Neural cell (in vitro differentiated cells): ENCODE measurements at regions not wholly inside any gene's neighbourhood (a gene's known extent, or its start where the extent isn't known, plus 50 kb on each side); places are given as distances from the start of the nearest gene placed in this dataset.

Experiments
- H2AFZ ChIP-seq: fragments of 200-600, 300-800 bp; sonication (generic), shearing (Covaris generic); 2 replicates; pipeline ENCODE4 v1.6.0; 2014; ENCODE audit warnings: low read depth, mild to moderate bottlenecking, antibody characterized with exemption, low read length, moderate library complexity
- H3F3A ChIP-seq: fragments of 200-600 bp; shearing (Covaris generic); 2 replicates; pipeline ENCODE4 v1.6.1; 2016; ENCODE audit warnings: mild to moderate bottlenecking, moderate library complexity, mixed read lengths, antibody characterized with exemption, low read length; ENCODE audit not compliant: insufficient read depth, poor library complexity, severe bottlenecking
- H3K27ac ChIP-seq: fragments of 200-600, 300-800 bp; sonication (generic), shearing (Covaris generic); 2 replicates; pipeline ENCODE4 v1.5.1; 2014; ENCODE audit warnings: mild to moderate bottlenecking, low read length, moderate library complexity
- H3K27me3 ChIP-seq: fragments of 300-800, 200-600 bp; sonication (generic), shearing (Covaris generic); 2 replicates; pipeline ENCODE4 v1.6.0; 2014; ENCODE audit warnings: mild to moderate bottlenecking, low read depth, low read length, moderate library complexity; ENCODE audit not compliant: insufficient read depth
- H3K36me3 ChIP-seq: fragments of 300-800, 200-600 bp; sonication (generic), shearing (Covaris generic); 2 replicates; pipeline ENCODE4 v1.5.1; 2014; ENCODE audit warnings: mild to moderate bottlenecking, antibody characterized with exemption, low read length, moderate library complexity; ENCODE audit not compliant: insufficient read depth
- H3K4me2 ChIP-seq: fragments of 300-800, 200-600 bp; sonication (generic), shearing (Covaris generic); 2 replicates; pipeline ENCODE4 v1.6.0; 2014; ENCODE audit warnings: mild to moderate bottlenecking, low read length
- H3K4me3 ChIP-seq: fragments of 300-800, 200-600 bp; sonication (generic), shearing (Covaris generic); 2 replicates; pipeline ENCODE4 v1.5.1; 2014; ENCODE audit warnings: mild to moderate bottlenecking, low read length, moderate library complexity
- H3K79me2 ChIP-seq: fragments of 200-600 bp; shearing (Covaris generic); replicated peaks from 2 replicates; pipeline ENCODE4 v1.6.0; 2014; ENCODE audit warnings: mild to moderate bottlenecking, low read length, moderate library complexity; ENCODE audit not compliant: insufficient read depth
- H3K9ac ChIP-seq: fragments of 300-800, 200-600 bp; sonication (generic), shearing (Covaris generic); 2 replicates; pipeline ENCODE4 v1.6.1; 2016; ENCODE audit warnings: mild to moderate bottlenecking, low read length, mixed read lengths
- H3K9me2 ChIP-seq: fragments of 200-600 bp; shearing (Covaris generic); 2 replicates; pipeline ENCODE4 v1.6.1; 2016; ENCODE audit warnings: mild to moderate bottlenecking, low read length, mixed read lengths; ENCODE audit not compliant: insufficient read depth
- H3K9me3 ChIP-seq: fragments of 200-600, 300-800 bp; sonication (generic), shearing (Covaris generic); 2 replicates; pipeline ENCODE4 v1.6.1; 2016; ENCODE audit warnings: mild to moderate bottlenecking, mixed run types, low read length, moderate library complexity, mixed read lengths
- H4K20me1 ChIP-seq: fragments of 200-600 bp; shearing (Covaris generic); 2 replicates; pipeline ENCODE4 v1.6.1; 2016; ENCODE audit warnings: mild to moderate bottlenecking, mixed run types; ENCODE audit not compliant: insufficient read depth
- EP300 ChIP-seq: fragments of 450-650 bp; conservative IDR thresholded peaks from 2 replicates; pipeline ENCODE4 v1.6.1; 2014; ENCODE audit warnings: antibody characterized with exemption, mild to moderate bottlenecking, moderate library complexity; ENCODE audit not compliant: poor library complexity, severe bottlenecking
- EZH2 ChIP-seq: fragments of 200-600, 300-800 bp; shearing (Covaris generic), sonication (generic); IDR thresholded peaks from 2 replicates; pipeline ENCODE4 v1.6.1; 2014; ENCODE audit warnings: antibody characterized with exemption, low read length, borderline replicate concordance, mild to moderate bottlenecking; ENCODE audit not compliant: insufficient read depth, poor library complexity, severe bottlenecking
- MXI1 ChIP-seq: fragments of 450-650 bp; conservative IDR thresholded peaks from 2 replicates; pipeline ENCODE4 v1.6.1; 2014; ENCODE audit warnings: antibody characterized with exemption, mild to moderate bottlenecking; ENCODE audit not compliant: poor library complexity, severe bottlenecking
- POLR2AphosphoS5 ChIP-seq: IDR thresholded peaks from 2 replicates; pipeline ENCODE4 v1.6.1; 2012
- RAD21 ChIP-seq: fragments of 450-650 bp; conservative IDR thresholded peaks from 2 replicates; pipeline ENCODE4 v1.6.1; 2014; ENCODE audit warnings: antibody characterized with exemption, mild to moderate bottlenecking, moderate library complexity
- SMC3 ChIP-seq: fragments of 450-650 bp; conservative IDR thresholded peaks from 2 replicates; pipeline ENCODE4 v1.6.1; 2014; ENCODE audit warnings: antibody characterized with exemption, mild to moderate bottlenecking, moderate library complexity; ENCODE audit not compliant: poor library complexity
- TAF1 ChIP-seq: IDR thresholded peaks from 2 replicates; pipeline ENCODE4 v1.6.1; 2012; ENCODE audit warnings: low read depth
- TF ChIP-seq, protein P1 (sequence below): fragments of 450-650 bp; IDR thresholded peaks from 2 replicates; pipeline ENCODE4 v1.5.1; 2014; ENCODE audit warnings: antibody characterized with exemption, mild to moderate bottlenecking, moderate library complexity; ENCODE audit not compliant: poor library complexity, severe bottlenecking
- TF ChIP-seq, protein P2 (sequence below): IDR thresholded peaks from 2 replicates; pipeline ENCODE4 v1.6.1; 2012; ENCODE audit warnings: borderline replicate concordance

DNA sequence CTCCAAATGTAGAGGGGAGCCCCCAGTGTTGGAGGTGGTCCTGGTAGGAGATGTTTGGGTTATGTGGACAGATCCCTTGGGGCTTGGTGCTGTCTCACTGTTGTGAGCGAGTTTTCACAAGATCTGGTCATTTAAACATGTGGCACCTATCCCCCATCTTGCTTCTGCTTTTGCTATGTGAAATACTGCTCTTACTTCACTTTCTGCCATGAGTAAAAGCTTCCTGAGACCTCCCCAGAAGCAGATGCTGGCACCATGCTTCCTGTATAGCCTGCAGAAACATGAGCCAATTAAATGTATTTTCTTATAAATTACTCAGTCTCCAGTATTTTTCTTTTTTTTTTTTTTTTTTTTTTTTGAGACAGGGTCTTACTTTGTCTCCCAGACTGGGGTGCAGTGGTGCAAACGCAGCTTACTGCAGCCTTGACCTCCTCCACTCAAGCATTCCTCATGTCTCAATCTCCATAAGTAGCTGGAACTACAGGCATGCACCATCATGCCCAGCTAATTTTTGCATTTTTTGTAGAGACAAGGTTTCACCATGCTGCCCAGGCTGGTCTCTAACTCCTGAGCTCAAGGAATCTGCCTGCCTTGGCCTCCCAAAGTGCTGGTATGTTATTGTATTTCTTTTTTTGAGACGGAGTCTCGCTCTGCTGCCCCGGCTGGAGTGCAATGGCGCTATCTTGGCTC is 177.1 kb downstream of the ALDH8A1 start:
- H4K20me1 ChIP-seq = no peaks in the 10 kb centered on the region
- H3K9me2 ChIP-seq = no peaks in the 10 kb centered on the region
- H3K27me3 ChIP-seq = no peaks in the 10 kb centered on the region
- no peaks in the 10 kb centered on the region for H3F3A ChIP-seq
- no peak overlapping the region for H3K27ac ChIP-seq
- no peaks in the 10 kb centered on the region for H3K36me3 ChIP-seq
- H3K79me2 ChIP-seq = no peaks in the 10 kb centered on the region
- H3K4me3 ChIP-seq = no peak overlapping the region
- no peak overlapping the region for H3K4me2 ChIP-seq
- H3K9me3 ChIP-seq = no peaks in the 10 kb centered on the region
- no peak overlapping the region for H2AFZ ChIP-seq
- no peak for TF ChIP-seq TAF1
- no peak for TF ChIP-seq EP300
- TF ChIP-seq, protein P1, sequence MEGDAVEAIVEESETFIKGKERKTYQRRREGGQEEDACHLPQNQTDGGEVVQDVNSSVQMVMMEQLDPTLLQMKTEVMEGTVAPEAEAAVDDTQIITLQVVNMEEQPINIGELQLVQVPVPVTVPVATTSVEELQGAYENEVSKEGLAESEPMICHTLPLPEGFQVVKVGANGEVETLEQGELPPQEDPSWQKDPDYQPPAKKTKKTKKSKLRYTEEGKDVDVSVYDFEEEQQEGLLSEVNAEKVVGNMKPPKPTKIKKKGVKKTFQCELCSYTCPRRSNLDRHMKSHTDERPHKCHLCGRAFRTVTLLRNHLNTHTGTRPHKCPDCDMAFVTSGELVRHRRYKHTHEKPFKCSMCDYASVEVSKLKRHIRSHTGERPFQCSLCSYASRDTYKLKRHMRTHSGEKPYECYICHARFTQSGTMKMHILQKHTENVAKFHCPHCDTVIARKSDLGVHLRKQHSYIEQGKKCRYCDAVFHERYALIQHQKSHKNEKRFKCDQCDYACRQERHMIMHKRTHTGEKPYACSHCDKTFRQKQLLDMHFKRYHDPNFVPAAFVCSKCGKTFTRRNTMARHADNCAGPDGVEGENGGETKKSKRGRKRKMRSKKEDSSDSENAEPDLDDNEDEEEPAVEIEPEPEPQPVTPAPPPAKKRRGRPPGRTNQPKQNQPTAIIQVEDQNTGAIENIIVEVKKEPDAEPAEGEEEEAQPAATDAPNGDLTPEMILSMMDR = no peak
- no peak for TF ChIP-seq SMC3
- TF ChIP-seq EZH2 = no peak
- TF ChIP-seq, protein P2, sequence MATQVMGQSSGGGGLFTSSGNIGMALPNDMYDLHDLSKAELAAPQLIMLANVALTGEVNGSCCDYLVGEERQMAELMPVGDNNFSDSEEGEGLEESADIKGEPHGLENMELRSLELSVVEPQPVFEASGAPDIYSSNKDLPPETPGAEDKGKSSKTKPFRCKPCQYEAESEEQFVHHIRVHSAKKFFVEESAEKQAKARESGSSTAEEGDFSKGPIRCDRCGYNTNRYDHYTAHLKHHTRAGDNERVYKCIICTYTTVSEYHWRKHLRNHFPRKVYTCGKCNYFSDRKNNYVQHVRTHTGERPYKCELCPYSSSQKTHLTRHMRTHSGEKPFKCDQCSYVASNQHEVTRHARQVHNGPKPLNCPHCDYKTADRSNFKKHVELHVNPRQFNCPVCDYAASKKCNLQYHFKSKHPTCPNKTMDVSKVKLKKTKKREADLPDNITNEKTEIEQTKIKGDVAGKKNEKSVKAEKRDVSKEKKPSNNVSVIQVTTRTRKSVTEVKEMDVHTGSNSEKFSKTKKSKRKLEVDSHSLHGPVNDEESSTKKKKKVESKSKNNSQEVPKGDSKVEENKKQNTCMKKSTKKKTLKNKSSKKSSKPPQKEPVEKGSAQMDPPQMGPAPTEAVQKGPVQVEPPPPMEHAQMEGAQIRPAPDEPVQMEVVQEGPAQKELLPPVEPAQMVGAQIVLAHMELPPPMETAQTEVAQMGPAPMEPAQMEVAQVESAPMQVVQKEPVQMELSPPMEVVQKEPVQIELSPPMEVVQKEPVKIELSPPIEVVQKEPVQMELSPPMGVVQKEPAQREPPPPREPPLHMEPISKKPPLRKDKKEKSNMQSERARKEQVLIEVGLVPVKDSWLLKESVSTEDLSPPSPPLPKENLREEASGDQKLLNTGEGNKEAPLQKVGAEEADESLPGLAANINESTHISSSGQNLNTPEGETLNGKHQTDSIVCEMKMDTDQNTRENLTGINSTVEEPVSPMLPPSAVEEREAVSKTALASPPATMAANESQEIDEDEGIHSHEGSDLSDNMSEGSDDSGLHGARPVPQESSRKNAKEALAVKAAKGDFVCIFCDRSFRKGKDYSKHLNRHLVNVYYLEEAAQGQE = no peak
- no peak for TF ChIP-seq MXI1
- TF ChIP-seq RAD21 = no peak
- no peak for TF ChIP-seq POLR2AphosphoS5
- H3K9ac ChIP-seq = no peak overlapping the region

DNA sequence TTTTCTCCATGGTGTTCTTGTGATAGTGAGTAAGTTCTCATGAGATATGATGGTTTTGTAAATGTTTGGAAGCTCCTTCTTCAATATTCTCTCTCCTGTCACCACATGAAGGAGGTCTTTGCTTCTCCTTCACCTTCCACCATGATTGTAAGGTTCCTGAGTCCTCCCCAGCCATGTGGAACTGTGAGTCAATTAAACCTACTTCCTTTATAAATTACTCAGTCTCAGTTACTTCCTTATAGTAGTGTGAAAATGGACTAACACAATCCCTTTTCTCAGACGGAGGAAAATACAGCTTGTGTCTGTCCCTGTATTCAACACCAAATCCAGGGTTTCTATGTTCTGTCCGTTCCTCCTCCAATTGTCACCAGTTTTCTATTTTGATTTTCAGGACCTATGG is 181.0 kb downstream of the ALDH8A1 start:
- Histone ChIP-seq H3K27me3 (no peaks in the 10 kb centered on the region), H3K9me2 (no peaks in the 10 kb centered on the region), H3K79me2 (no peaks in the 10 kb centered on the region), H3K9ac (no peak overlapping the region), H3K36me3 (no peaks in the 10 kb centered on the region), H4K20me1 (no peaks in the 10 kb centered on the region), H3K9me3 (no peaks in the 10 kb centered on the region), H3F3A (no peaks in the 10 kb centered on the region), H3K27ac (no peak overlapping the region), H3K4me2 (no peak overlapping the region), H3K4me3 (no peak overlapping the region), H2AFZ (no peak overlapping the region)
- TF ChIP-seq EZH2 (no peak), RAD21 (no peak), MXI1 (no peak), TAF1 (no peak), SMC3 (no peak), POLR2AphosphoS5 (no peak), EP300 (no peak)
- TF ChIP-seq, protein P1 = no peak
- TF ChIP-seq, protein P2 = no peak
